GM19463 (cell line): ENCODE measurements at regions not wholly inside any gene's neighbourhood (a gene's known extent, or its start where the extent isn't known, plus 50 kb on each side); places are given as distances from the start of the nearest gene placed in this dataset.
A peak's percentile ranks its signal among the peaks of the same experiment; 100 is the strongest.
"Not testable (repeated sequence)": the region's sequence is repeated elsewhere in the genome, so short reads cannot be mapped to it uniquely, and the experiment has no call there.

Experiments
- ATAC-seq: cut with Tn5 transposase; IDR thresholded peaks from one replicate; pipeline ENCODE4 v1.9.1; 2021; ENCODE audit warnings: mild to moderate bottlenecking, moderate library complexity; ENCODE audit not compliant: unreplicated experiment

GRCh38 chr3:29011966-29012365 lies 268.9 kb upstream of the RBMS3 start:
- no peak for ATAC-seq

- ATAC-seq: no peak
These were observed 257.9 kb upstream of the RBMS3 start for GRCh38 chr3:29022976-29023375.

GRCh38 chr3:29026286-29026685 lies 254.6 kb upstream of the RBMS3 start:
- peak; percentile 93 for ATAC-seq

- ATAC-seq: no peak
These were observed 253.9 kb upstream of the RBMS3 start for GRCh38 chr3:29026959-29027358.

- ATAC-seq: not testable (repeated sequence)
These were observed 249.7 kb upstream of the RBMS3 start for GRCh38 chr3:29031175-29031574.

- no peak for ATAC-seq
These were observed 247.4 kb upstream of the RBMS3 start for GRCh38 chr3:29033511-29033910.

- ATAC-seq: no peak
These were observed 230.7 kb upstream of the RBMS3 start for GRCh38 chr3:29050155-29050554.

GRCh38 chr3:29057326-29057725 lies 223.5 kb upstream of the RBMS3 start:
- ATAC-seq: no peak

GRCh38 chr3:29064085-29064484 lies 216.8 kb upstream of the RBMS3 start:
- ATAC-seq: no peak

- ATAC-seq: no peak
These were observed 215.6 kb upstream of the RBMS3 start for GRCh38 chr3:29065211-29065785.

GRCh38 chr3:29067007-29067406 lies 213.9 kb upstream of the RBMS3 start:
- ATAC-seq: no peak

- no peak for ATAC-seq
These were observed 209.8 kb upstream of the RBMS3 start for GRCh38 chr3:29070959-29071634.

- ATAC-seq: no peak
These were observed 208.3 kb upstream of the RBMS3 start for GRCh38 chr3:29072611-29073010.

GRCh38 chr3:29077356-29077755 lies 203.5 kb upstream of the RBMS3 start:
- ATAC-seq: no peak

GRCh38 chr3:29079358-29079757 lies 201.5 kb upstream of the RBMS3 start:
- no peak for ATAC-seq

GRCh38 chr3:29080967-29081366 lies 199.9 kb upstream of the RBMS3 start:
- no peak for ATAC-seq

GRCh38 chr3:29083081-29083480 lies 197.8 kb upstream of the RBMS3 start:
- ATAC-seq: no peak

- no peak for ATAC-seq
These were observed 197.2 kb upstream of the RBMS3 start for GRCh38 chr3:29083676-29084075.

- no peak for ATAC-seq
These were observed 192.3 kb upstream of the RBMS3 start for GRCh38 chr3:29088579-29088978.

- no peak for ATAC-seq
These were observed 189.8 kb upstream of the RBMS3 start for GRCh38 chr3:29090912-29091597.

- ATAC-seq: no peak
These were observed 189.2 kb upstream of the RBMS3 start for GRCh38 chr3:29091599-29092189.

GRCh38 chr3:29092348-29092747 lies 188.5 kb upstream of the RBMS3 start:
- no peak for ATAC-seq
